HUES48 (cell line): ENCODE measurements at regions not wholly inside any gene's neighbourhood (a gene's known extent, or its start where the extent isn't known, plus 50 kb on each side); places are given as distances from the start of the nearest gene placed in this dataset.
"Not testable (repeated sequence)": the region's sequence is repeated elsewhere in the genome, so short reads cannot be mapped to it uniquely, and the experiment has no call there.

ENCODE experiments used
- H3K27ac ChIP-seq: one replicate; pipeline ENCODE4 v1.7.0; 2013; ENCODE audit warnings: low read depth, low read length, inconsistent platforms
- H3K27me3 ChIP-seq: 2 replicates; pipeline ENCODE4 v1.6.1; 2013; ENCODE audit warnings: mild to moderate bottlenecking, low read length; ENCODE audit not compliant: control insufficient read depth, insufficient read depth
- H3K36me3 ChIP-seq: 2 replicates; pipeline ENCODE4 v1.6.1; 2013; ENCODE audit warnings: low read length; ENCODE audit not compliant: control insufficient read depth, insufficient read depth
- H3K4me1 ChIP-seq: 2 replicates; pipeline ENCODE4 v1.6.1; 2013; ENCODE audit warnings: mild to moderate bottlenecking, low read length; ENCODE audit not compliant: control insufficient read depth, insufficient read depth
- H3K4me3 ChIP-seq: 2 replicates; pipeline ENCODE4 v1.5.1; 2013; ENCODE audit warnings: mild to moderate bottlenecking, low read depth, low read length
- H3K9ac ChIP-seq: 2 replicates; pipeline ENCODE4 v1.6.1; 2013; ENCODE audit warnings: mild to moderate bottlenecking, low read depth, low read length, moderate library complexity
- H3K9me3 ChIP-seq: 2 replicates; pipeline ENCODE4 v1.6.1; 2013; ENCODE audit warnings: low read length; ENCODE audit not compliant: control insufficient read depth, insufficient read depth

DNA sequence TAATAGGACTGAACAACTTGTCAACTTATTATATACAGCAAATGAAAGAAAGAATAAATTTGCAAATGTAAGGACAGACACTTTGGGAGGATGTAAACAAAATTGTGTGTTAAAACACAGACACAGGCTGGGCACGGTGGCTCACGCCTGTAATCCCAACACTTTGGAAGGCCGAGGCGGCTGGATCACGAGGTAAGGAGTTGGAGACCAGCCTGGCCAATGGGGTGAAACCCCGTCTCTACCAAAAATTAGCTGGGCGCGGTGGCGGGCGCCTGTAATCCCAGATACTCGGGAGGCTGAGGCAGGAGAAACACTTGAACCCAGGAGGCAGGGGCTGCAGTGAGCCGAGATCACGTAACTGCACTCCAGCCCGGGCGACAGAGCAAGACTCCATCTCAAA, 71.4 kb upstream of the IL15 start:
- not testable (repeated sequence) for H3K36me3 ChIP-seq, H3K4me1 ChIP-seq, H3K4me3 ChIP-seq, H3K27ac ChIP-seq, H3K9me3 ChIP-seq, H3K27me3 ChIP-seq, H3K9ac ChIP-seq

- Histone ChIP-seq H3K4me3 (no peak overlapping the region), H3K4me1 (no peaks in the 10 kb centered on the region; the same call in 1 of the 2 replicates), H3K9me3 (no peaks in the 10 kb centered on the region), H3K27ac (no peak overlapping the region), H3K27me3 (no peaks in the 10 kb centered on the region), H3K36me3 (no peaks in the 10 kb centered on the region), H3K9ac (no peak overlapping the region)
These were observed 70.8 kb upstream of the IL15 start for GRCh38 chr4:141565379-141566089.

DNA sequence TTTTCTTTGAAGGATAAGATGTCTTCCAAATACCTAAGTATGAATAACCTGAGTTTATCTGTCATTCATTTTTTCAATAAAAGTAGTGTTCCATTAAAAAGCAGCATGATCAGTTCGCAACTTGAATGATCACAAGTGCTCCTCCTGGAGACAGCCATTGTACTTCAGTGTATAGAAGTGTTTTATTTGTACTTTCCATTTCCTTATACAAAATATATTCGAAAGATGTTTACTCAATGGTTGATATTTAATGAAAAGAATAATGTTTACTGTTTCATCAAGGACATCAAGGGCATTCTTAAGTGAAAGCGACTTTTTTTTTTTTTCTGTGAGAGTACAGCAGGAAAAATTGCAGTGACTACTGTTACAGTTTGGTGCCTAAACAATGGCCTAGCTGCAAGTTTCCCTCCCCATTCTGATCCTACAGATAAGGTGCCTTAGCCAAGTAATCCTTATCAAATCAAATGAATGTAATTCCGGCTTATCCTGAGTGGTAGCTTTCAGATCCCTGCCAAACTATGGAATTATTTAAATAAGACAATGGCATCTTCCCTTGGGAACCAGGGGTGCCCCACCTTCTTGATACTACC, 69.0 kb upstream of the IL15 start:
- H3K4me1 ChIP-seq: no peaks in the 10 kb centered on the region; the same call in 1 of the 2 replicates

GRCh38 chr4:141569141-141569540, 67.2 kb upstream of the IL15 start:
- H3K27ac ChIP-seq: no peak overlapping the region
- H3K9me3 ChIP-seq: no peaks in the 10 kb centered on the region
- no peaks in the 10 kb centered on the region for H3K36me3 ChIP-seq
- no peak overlapping the region for H3K4me3 ChIP-seq
- H3K4me1 ChIP-seq: no peaks in the 10 kb centered on the region; the same call in 1 of the 2 replicates
- H3K9ac ChIP-seq: no peak overlapping the region
- no peaks in the 10 kb centered on the region for H3K27me3 ChIP-seq

More for the DNA sequence above, 69.0 kb upstream of the IL15 start:
- H3K9me3 ChIP-seq: no peaks in the 10 kb centered on the region
- H3K27me3 ChIP-seq: no peaks in the 10 kb centered on the region
- no peaks in the 10 kb centered on the region for H3K36me3 ChIP-seq
- no peak overlapping the region for H3K4me3 ChIP-seq
- H3K9ac ChIP-seq: no peak overlapping the region
- no peak overlapping the region for H3K27ac ChIP-seq

- H3K9ac ChIP-seq: no peak overlapping the region
These were observed 66.1 kb upstream of the IL15 start for GRCh38 chr4:141570290-141570689.

DNA sequence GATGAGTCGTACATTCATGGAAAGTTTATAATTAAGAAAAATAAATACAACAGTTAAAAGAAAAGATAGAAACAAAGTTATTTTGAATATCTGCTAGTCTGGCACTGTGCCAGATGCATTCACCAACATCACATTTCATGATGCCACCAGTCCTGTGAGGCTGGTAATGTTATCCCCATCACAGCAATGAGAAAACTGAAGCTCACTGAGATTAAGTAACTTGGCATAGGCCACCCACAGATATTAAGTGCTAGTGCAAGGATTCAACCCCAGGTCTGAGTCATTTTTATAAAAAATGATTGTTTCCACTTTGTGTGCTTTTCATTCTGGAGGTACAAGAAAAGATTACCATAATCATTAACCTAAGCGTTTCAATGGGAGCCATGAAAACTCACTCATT, 65.0 kb upstream of the IL15 start:
- Histone ChIP-seq H3K27ac (no peak overlapping the region), H3K36me3 (no peaks in the 10 kb centered on the region), H3K4me3 (no peak overlapping the region), H3K9me3 (no peaks in the 10 kb centered on the region), H3K27me3 (no peaks in the 10 kb centered on the region), H3K9ac (no peak overlapping the region), H3K4me1 (no peaks in the 10 kb centered on the region; the same call in 1 of the 2 replicates)

More at GRCh38 chr4:141570290-141570689, 66.1 kb upstream of the IL15 start:
- H3K36me3 ChIP-seq: no peaks in the 10 kb centered on the region
- no peaks in the 10 kb centered on the region for H3K9me3 ChIP-seq
- no peaks in the 10 kb centered on the region; the same call in 1 of the 2 replicates for H3K4me1 ChIP-seq
- H3K27ac ChIP-seq: no peak overlapping the region
- no peaks in the 10 kb centered on the region for H3K27me3 ChIP-seq
- no peak overlapping the region for H3K4me3 ChIP-seq

GRCh38 chr4:141571793-141572192, 64.6 kb upstream of the IL15 start:
- H3K9ac ChIP-seq: no peak overlapping the region
- H3K4me3 ChIP-seq: no peak overlapping the region
- H3K9me3 ChIP-seq: no peaks in the 10 kb centered on the region
- no peak overlapping the region for H3K27ac ChIP-seq
- no peaks in the 10 kb centered on the region; the same call in 1 of the 2 replicates for H3K4me1 ChIP-seq
- H3K27me3 ChIP-seq: no peaks in the 10 kb centered on the region
- H3K36me3 ChIP-seq: no peaks in the 10 kb centered on the region

GRCh38 chr4:141573678-141574077, 62.7 kb upstream of the IL15 start:
- Histone ChIP-seq H3K27ac (no peak overlapping the region), H3K4me1 (no peaks in the 10 kb centered on the region; the same call in 1 of the 2 replicates), H3K27me3 (no peaks in the 10 kb centered on the region), H3K9ac (no peak overlapping the region), H3K36me3 (no peaks in the 10 kb centered on the region), H3K4me3 (no peak overlapping the region), H3K9me3 (no peaks in the 10 kb centered on the region)

GRCh38 chr4:141575884-141576283, 60.5 kb upstream of the IL15 start:
- no peaks in the 10 kb centered on the region for H3K9me3 ChIP-seq
- no peak overlapping the region for H3K9ac ChIP-seq
- H3K27me3 ChIP-seq: no peaks in the 10 kb centered on the region
- no peaks in the 10 kb centered on the region for H3K4me1 ChIP-seq
- no peak overlapping the region for H3K27ac ChIP-seq
- no peaks in the 10 kb centered on the region for H3K36me3 ChIP-seq
- no peak overlapping the region for H3K4me3 ChIP-seq

DNA sequence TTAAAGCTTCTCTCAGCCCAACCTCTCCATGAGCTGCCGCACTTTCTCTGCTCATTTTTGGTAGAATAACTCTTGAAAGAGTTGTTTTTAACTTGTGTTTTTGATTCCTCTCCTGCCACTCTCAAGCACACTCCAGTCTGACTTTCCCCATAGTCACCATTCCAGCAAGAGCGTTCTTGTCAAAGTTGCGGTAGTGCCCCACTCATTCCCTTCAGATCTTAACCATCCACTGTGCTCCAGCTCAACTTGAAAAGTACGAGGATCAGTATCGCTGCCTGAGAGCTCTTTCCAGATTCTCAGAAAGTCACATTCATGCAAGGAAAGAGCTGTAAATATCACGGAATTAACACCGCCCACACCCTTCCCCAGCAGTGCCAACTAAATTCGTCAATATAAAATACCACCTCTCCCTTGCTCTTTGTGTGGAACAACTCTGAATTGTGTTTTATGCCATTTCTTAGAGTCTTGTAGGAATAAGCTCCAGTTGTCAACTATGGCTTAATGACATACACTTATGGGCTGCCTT, 59.7 kb upstream of the IL15 start:
- H3K4me3 ChIP-seq: no peak overlapping the region
- no peak overlapping the region for H3K27ac ChIP-seq
- no peaks in the 10 kb centered on the region for H3K27me3 ChIP-seq
- H3K9ac ChIP-seq: no peak overlapping the region
- no peaks in the 10 kb centered on the region for H3K4me1 ChIP-seq
- no peaks in the 10 kb centered on the region for H3K36me3 ChIP-seq
- H3K9me3 ChIP-seq: no peaks in the 10 kb centered on the region

DNA sequence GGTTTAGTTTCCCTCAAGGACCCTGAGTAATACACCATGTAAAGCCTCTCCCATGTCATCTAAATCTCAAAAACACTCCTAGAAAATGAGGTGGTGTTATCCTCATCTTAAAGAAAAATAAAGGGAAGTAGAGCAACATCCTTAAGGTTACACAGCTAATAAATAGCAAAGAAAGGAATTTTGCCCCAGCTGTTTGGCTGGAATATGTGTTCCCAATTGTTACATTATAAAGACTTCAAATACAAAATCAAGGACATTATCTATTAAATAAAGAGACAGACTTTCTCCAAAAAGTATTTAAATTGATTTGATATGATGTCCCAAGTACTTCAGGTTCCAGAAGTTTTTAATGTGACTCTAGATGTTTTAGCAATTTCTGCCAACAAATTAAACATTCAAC, 57.9 kb upstream of the IL15 start:
- Histone ChIP-seq H3K27me3 (no peaks in the 10 kb centered on the region), H3K4me1 (no peaks in the 10 kb centered on the region), H3K27ac (no peak overlapping the region), H3K9me3 (no peaks in the 10 kb centered on the region), H3K36me3 (no peaks in the 10 kb centered on the region), H3K4me3 (no peak overlapping the region), H3K9ac (no peak overlapping the region)
